CD4-positive, alpha-beta T cell (primary cell): ENCODE measurements at regions not wholly inside any gene's neighbourhood (a gene's known extent, or its start where the extent isn't known, plus 50 kb on each side); places are given as distances from the start of the nearest gene placed in this dataset.

ENCODE experiments used
- ATAC-seq: fragments of 200-7000 bp; cut with Tn5 transposase; one replicate; pipeline ENCODE4 v1.10.0; 2022; ENCODE audit warnings: mild to moderate bottlenecking; ENCODE audit not compliant: poor library complexity
- CTCF ChIA-PET: fragments of 350-600 bp; sonication (Branson Sonifier 250); formaldehyde crosslinking; loops from one replicate; lab custom pipeline; 2021; ENCODE audit warnings: antibody characterized with exemption, inconsistent platforms; lab: Charles Lee
- POLR2A ChIA-PET: fragments of 350-600 bp; sonication (Branson Sonifier 250); formaldehyde crosslinking; loops from one replicate; lab custom pipeline; 2021; ENCODE audit warnings: antibody characterized with exemption, inconsistent platforms; lab: Charles Lee
- DNase-seq, 14 experiments: peaks; one replicate each; pipeline ENCODE4 v3.0.0-alpha.2; 2013 to 2020; ENCODE audit warnings: mixed read lengths in 2 of 14
- H3K27ac ChIP-seq, 2 donors: one replicate each; pipeline versions ENCODE4 v1.5.1 to v1.7.0; 2013; ENCODE audit warnings: low read length in 2 of 2, low read depth in 1 of 2, mild to moderate bottlenecking in 1 of 2
- H3K27me3 ChIP-seq, 2 experiments: 1 replicate in 1 of 2; 2 replicates in 1 of 2; pipeline versions ENCODE4 v1.6.1 to v1.7.0; 2013; ENCODE audit warnings: low read length in 2 of 2, control low read depth in 1 of 2, mild to moderate bottlenecking in 1 of 2, moderate library complexity in 1 of 2; ENCODE audit not compliant: insufficient read depth in 2 of 2, control insufficient read depth in 1 of 2
- H3K36me3 ChIP-seq: one replicate; pipeline ENCODE4 v1.6.1; 2013; ENCODE audit warnings: low read length, control low read depth; ENCODE audit not compliant: insufficient read depth
- H3K4me1 ChIP-seq: one replicate; pipeline ENCODE4 v1.6.1; 2013; ENCODE audit warnings: low read length, control low read depth; ENCODE audit not compliant: insufficient read depth
- H3K4me3 ChIP-seq: one replicate; pipeline ENCODE4 v1.5.1; 2013; ENCODE audit warnings: mild to moderate bottlenecking, low read length, moderate library complexity
- H3K9me3 ChIP-seq, 2 experiments: 1 replicate in 1 of 2; 2 replicates in 1 of 2; pipeline versions ENCODE4 v1.6.1 to v1.7.0; 2013; ENCODE audit warnings: low read length in 2 of 2, mild to moderate bottlenecking in 2 of 2, control low read depth in 1 of 2, moderate library complexity in 1 of 2; ENCODE audit not compliant: control insufficient read depth in 1 of 2, insufficient read depth in 1 of 2
- H3K27ac Mint-ChIP-seq: one replicate; pipeline ENCODE4 v1.8.0; 2020; ENCODE audit warnings: mixed read lengths
- H3K27me3 Mint-ChIP-seq: one replicate; pipeline ENCODE4 v1.8.0; 2021; ENCODE audit warnings: mixed read lengths
- H3K36me3 Mint-ChIP-seq: one replicate; pipeline ENCODE4 v1.8.0; 2021; ENCODE audit warnings: low read depth, mixed read lengths
- H3K4me1 Mint-ChIP-seq: one replicate; pipeline ENCODE4 v1.8.0; 2021; ENCODE audit warnings: low read depth, mixed read lengths
- H3K4me3 Mint-ChIP-seq: one replicate; pipeline ENCODE4 v1.8.0; 2020; ENCODE audit warnings: mild to moderate bottlenecking, mixed read lengths
- H3K9me3 Mint-ChIP-seq: one replicate; pipeline ENCODE4 v1.8.0; 2020; ENCODE audit warnings: mixed read lengths
- CTCF ChIP-seq: fragments of 200-600 bp; IDR thresholded peaks from one replicate; pipeline ENCODE4 v1.8.0; 2022; ENCODE audit warnings: antibody characterized with exemption, mild to moderate bottlenecking
- intact Hi-C, 2 experiments: fragments of 100-400 bp; cut with DNase I in 1 of 2; cut with micrococcal nuclease in 1 of 2; formaldehyde crosslinking; loops; one replicate each; pipeline versions ENCODE4 v1.15.1 to v1.9.0; 2023 to 2025; cut with DNase I, micrococcal nuclease

DNA sequence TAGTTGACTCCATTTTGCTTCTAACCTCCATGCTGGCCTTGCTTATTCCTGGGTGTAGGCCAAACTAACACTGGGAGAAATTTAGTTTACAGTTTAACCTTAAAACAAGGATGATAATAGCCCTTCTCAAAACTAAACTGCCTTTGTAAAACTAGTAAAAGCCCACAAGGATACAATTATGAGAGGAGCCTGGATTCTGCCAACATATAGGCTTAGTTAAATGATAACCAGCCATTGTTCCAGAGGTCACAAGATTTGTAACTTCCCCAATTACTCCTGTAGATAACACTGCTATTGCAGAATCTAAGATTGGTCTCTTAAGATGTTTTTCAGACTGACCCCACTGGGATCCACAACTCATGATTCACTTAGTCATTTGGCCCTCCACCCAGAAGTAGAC is 2300.3 kb upstream of the C9orf72 start:
- Mint-ChIP-seq H3K4me1 (no peaks in the 10 kb centered on the region), H3K27me3 (no peaks in the 10 kb centered on the region), H3K27ac (no peak overlapping the region), H3K9me3 (peaks cover 12% of the 10 kb centered on the region), H3K36me3 (no peaks in the 10 kb centered on the region), H3K4me3 (no peak overlapping the region)
- TF ChIP-seq CTCF = no peak
- ATAC-seq (no peak), DNase-seq (no peak)
- H3K9me3 ChIP-seq = no peaks in the 10 kb centered on the region
- intact Hi-C loops = no loop called here
- no peak overlapping the region for H3K4me3 ChIP-seq
- H3K4me1 ChIP-seq = no peaks in the 10 kb centered on the region
- POLR2A ChIA-PET = no interaction called here
- H3K27ac ChIP-seq = no peak overlapping the region
- CTCF ChIA-PET = no interaction called here
- no peaks in the 10 kb centered on the region for H3K36me3 ChIP-seq
- H3K27me3 ChIP-seq = no peaks in the 10 kb centered on the region

- Mint-ChIP-seq H3K4me1 (no peaks in the 10 kb centered on the region), H3K27ac (no peak overlapping the region), H3K36me3 (no peaks in the 10 kb centered on the region), H3K4me3 (no peak overlapping the region), H3K27me3 (no peaks in the 10 kb centered on the region), H3K9me3 (peaks cover 6% of the 10 kb centered on the region)
- Histone ChIP-seq H3K27me3 (no peaks in the 10 kb centered on the region), H3K9me3 (no peaks in the 10 kb centered on the region), H3K4me1 (no peaks in the 10 kb centered on the region), H3K27ac (no peak overlapping the region), H3K36me3 (no peaks in the 10 kb centered on the region), H3K4me3 (no peak overlapping the region)
- intact Hi-C loops = no loop called here
- ChIA-PET CTCF (no interaction called here), POLR2A (no interaction called here)
- ATAC-seq (no peak), DNase-seq (no peak)
- no peak for TF ChIP-seq CTCF
Observed at GRCh38 chr9:29875547-29875946, 2302.3 kb upstream of the C9orf72 start.

GRCh38 chr9:29882767-29883166 is 2309.5 kb upstream of the C9orf72 start:
- Histone ChIP-seq H3K36me3 (no peaks in the 10 kb centered on the region), H3K27me3 (no peaks in the 10 kb centered on the region), H3K4me1 (no peaks in the 10 kb centered on the region), H3K4me3 (no peak overlapping the region), H3K9me3 (no peaks in the 10 kb centered on the region), H3K27ac (no peak overlapping the region)
- CTCF ChIA-PET = no interaction called here
- Mint-ChIP-seq H3K4me3 (no peak overlapping the region), H3K9me3 (no peaks in the 10 kb centered on the region), H3K4me1 (no peaks in the 10 kb centered on the region), H3K27me3 (no peaks in the 10 kb centered on the region), H3K27ac (no peak overlapping the region), H3K36me3 (no peaks in the 10 kb centered on the region)
- POLR2A ChIA-PET = no interaction called here
- no peak for ATAC-seq
- TF ChIP-seq CTCF = no peak
- DNase-seq = no peak
- intact Hi-C loops = no loop called here
